RWPE1 (cell line): ENCODE measurements at regions not wholly inside any gene's neighbourhood (a gene's known extent, or its start where the extent isn't known, plus 50 kb on each side); places are given as distances from the start of the nearest gene placed in this dataset.

Experiments
- CTCF ChIA-PET: fragments of 350-600 bp; sonication (Branson Sonifier 250); formaldehyde crosslinking; extraction: SDS; loops from one replicate; lab custom pipeline; 2021; lab: Yijun Ruan, JAX
- POLR2A ChIA-PET: fragments of 400-600 bp; formaldehyde crosslinking; extraction: SDS; loops from one replicate; lab custom pipeline; 2020; ENCODE audit warnings: antibody characterized with exemption; ENCODE audit not compliant: low non-redundant PET; lab: Yijun Ruan, JAX
- DNase-seq: peaks from one replicate; pipeline ENCODE4 v3.0.0; 2012; ENCODE audit warnings: low spot score
- H3K27ac ChIP-seq: fragments of 450-650 bp; 2 replicates; pipeline ENCODE4 v1.5.1; 2017
- TF ChIP-seq, protein P1 (sequence below): fragments of 450-650 bp; conservative IDR thresholded peaks from 2 replicates; pipeline ENCODE4 v1.5.1; 2017; ENCODE audit warnings: low read depth, mild to moderate bottlenecking

DNA sequence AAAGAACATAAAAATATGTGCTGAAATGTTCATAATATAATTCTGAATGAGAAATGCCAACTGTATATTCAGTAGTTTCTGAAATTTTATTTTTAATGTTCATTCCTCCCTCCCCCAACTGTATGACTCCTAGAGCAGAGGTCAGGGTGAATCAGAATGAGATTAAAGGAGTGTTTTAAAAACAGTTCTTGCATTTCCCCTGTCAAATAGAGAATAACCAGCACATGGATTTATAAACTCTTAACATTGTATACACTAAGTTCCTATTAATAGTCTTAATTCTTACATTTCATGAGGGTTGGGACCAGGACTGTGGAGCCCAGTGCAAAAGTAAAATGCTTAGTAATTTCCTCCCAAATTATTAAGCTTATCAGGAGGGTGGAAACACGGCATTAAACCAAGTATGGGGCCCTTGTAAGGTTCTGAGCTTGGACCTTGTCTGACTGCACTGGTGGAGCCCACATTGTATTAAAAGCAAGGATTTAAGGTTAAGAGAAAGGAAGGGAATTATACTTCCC is 474.6 kb upstream of the RAG2 start:
- CTCF ChIA-PET: no interaction called here

DNA sequence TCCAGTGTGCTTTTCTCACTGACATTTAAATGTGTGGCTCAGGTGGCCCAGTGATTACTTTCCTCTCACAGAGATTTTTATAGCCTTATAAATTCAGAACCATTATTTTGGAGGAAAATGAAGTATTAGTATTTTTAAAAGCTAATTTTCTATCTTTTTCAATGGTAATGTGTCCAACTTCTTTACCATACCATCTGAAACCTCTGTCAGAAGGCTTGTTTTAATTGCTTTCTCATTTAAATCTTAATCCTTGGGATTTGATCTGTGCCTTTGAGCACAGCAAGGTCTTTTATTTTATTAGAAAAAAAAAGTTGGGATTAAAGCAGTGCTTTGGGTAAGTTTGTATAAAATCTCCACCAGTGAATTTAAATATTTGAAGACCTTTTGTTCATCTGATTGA is 452.3 kb upstream of the RAG2 start:
- TF ChIP-seq, protein P1, sequence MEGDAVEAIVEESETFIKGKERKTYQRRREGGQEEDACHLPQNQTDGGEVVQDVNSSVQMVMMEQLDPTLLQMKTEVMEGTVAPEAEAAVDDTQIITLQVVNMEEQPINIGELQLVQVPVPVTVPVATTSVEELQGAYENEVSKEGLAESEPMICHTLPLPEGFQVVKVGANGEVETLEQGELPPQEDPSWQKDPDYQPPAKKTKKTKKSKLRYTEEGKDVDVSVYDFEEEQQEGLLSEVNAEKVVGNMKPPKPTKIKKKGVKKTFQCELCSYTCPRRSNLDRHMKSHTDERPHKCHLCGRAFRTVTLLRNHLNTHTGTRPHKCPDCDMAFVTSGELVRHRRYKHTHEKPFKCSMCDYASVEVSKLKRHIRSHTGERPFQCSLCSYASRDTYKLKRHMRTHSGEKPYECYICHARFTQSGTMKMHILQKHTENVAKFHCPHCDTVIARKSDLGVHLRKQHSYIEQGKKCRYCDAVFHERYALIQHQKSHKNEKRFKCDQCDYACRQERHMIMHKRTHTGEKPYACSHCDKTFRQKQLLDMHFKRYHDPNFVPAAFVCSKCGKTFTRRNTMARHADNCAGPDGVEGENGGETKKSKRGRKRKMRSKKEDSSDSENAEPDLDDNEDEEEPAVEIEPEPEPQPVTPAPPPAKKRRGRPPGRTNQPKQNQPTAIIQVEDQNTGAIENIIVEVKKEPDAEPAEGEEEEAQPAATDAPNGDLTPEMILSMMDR: no peak
- no peak for DNase-seq
- ChIA-PET POLR2A (no interaction called here), CTCF (no interaction called here)
- H3K27ac ChIP-seq: no peak overlapping the region

More for the DNA sequence above, 474.6 kb upstream of the RAG2 start:
- POLR2A ChIA-PET: no interaction called here
- no peak for DNase-seq
- H3K27ac ChIP-seq: no peak overlapping the region
- TF ChIP-seq, protein P1: no peak

DNA sequence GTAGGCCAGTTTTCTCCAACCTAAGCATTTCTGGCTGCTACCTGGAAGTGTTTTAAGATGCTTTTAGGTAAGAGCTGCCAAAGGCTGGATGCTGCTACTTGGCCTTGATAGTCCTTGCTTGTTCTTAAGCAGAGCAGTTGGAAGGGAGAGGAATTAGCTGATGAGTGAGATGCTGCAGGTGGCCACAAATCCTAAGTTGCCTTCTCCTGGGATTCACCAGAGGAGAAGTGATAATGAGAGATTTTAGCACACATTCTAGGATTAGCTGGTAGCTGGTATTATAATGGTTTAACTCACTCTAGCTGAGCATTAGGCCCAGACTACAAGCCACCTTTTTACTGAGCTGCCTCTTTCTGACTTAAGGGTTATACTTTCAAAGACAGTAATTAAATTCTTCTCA is 442.9 kb upstream of the RAG2 start:
- H3K27ac ChIP-seq: no peak overlapping the region
- ChIA-PET POLR2A (no interaction called here), CTCF (no interaction called here)
- TF ChIP-seq, protein P1: no peak
- no peak for DNase-seq

- POLR2A ChIA-PET: no interaction called here
- no peak overlapping the region for H3K27ac ChIP-seq
- CTCF ChIA-PET: no interaction called here
- TF ChIP-seq, protein P1: no peak
- DNase-seq: no peak
Measured at GRCh38 chr11:37038911-37039310, 440.9 kb upstream of the RAG2 start.

DNA sequence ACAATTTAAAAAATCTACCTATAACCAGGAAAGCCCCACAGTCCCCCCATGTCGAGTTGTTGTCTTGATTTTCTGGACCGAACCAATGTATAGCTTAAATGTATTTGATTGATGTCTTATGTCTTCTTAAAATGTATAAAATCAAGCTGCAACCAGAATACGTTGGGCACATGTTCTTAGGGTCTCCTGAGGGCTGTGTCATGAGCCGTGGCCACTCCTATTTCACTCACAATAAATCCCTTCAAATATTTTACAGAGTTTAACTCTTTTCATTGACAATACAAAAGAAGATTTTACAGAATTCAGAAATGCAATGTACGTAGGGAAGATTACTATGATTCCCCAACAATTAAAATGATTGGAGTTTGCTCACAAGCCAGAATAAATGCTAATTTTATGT is 428.7 kb upstream of the RAG2 start:
- TF ChIP-seq, protein P1: no peak
- no peak for DNase-seq
- ChIA-PET POLR2A (interaction anchor here (0.7 kb wide), 1 partner anchor 94 kb away, joined by 4 read pairs; no protein-coding TSS in a partner anchor), CTCF (interaction anchor here (0.7 kb wide), 1 partner anchor 50 kb away, joined by 3 read pairs; no protein-coding TSS in a partner anchor)
- H3K27ac ChIP-seq: no peak overlapping the region

GRCh38 chr11:37026326-37026725 is 428.3 kb upstream of the RAG2 start:
- TF ChIP-seq, protein P1: no peak
- ChIA-PET POLR2A (no interaction called here), CTCF (interaction anchor here (0.7 kb wide), 1 partner anchor 50 kb away, joined by 3 read pairs; no protein-coding TSS in a partner anchor)
- DNase-seq: no peak
- H3K27ac ChIP-seq: no peak overlapping the region
